CD4-positive, alpha-beta T cell treated with Interferon gamma for 1 hour (primary cell): ENCODE measurements at regions not wholly inside any gene's neighbourhood (a gene's known extent, or its start where the extent isn't known, plus 50 kb on each side); places are given as distances from the start of the nearest gene placed in this dataset.
"Not testable (repeated sequence)": the region's sequence is repeated elsewhere in the genome, so short reads cannot be mapped to it uniquely, and the experiment has no call there.

Experiments
- DNase-seq: peaks from one replicate; pipeline ENCODE4 v3.0.0-alpha.2; 2020

GRCh38 chr3:82739390-82739789 lies 977.9 kb upstream of the GBE1 start:
- no peak for DNase-seq

- DNase-seq, result no peak
These were observed 975.3 kb upstream of the GBE1 start for GRCh38 chr3:82736696-82737277.

- no peak for DNase-seq
These were observed 953.8 kb upstream of the GBE1 start for GRCh38 chr3:82715091-82715856.

GRCh38 chr3:82707035-82707434 lies 945.6 kb upstream of the GBE1 start:
- no peak for DNase-seq

GRCh38 chr3:82685761-82686160 lies 924.3 kb upstream of the GBE1 start:
- no peak for DNase-seq

- DNase-seq, result no peak
These were observed 915.0 kb upstream of the GBE1 start for GRCh38 chr3:82676356-82677026.

- no peak for DNase-seq
These were observed 911.5 kb upstream of the GBE1 start for GRCh38 chr3:82672966-82673365.

- DNase-seq, result no peak
These were observed 910.0 kb upstream of the GBE1 start for GRCh38 chr3:82671466-82671865.

GRCh38 chr3:82654708-82655107 lies 893.3 kb upstream of the GBE1 start:
- DNase-seq, result no peak

GRCh38 chr3:82643948-82644347 lies 882.5 kb upstream of the GBE1 start:
- DNase-seq, result no peak

GRCh38 chr3:82641701-82642100 lies 880.3 kb upstream of the GBE1 start:
- DNase-seq, result no peak

GRCh38 chr3:82640254-82640653 lies 878.8 kb upstream of the GBE1 start:
- no peak for DNase-seq

- no peak for DNase-seq
These were observed 876.1 kb upstream of the GBE1 start for GRCh38 chr3:82637574-82637973.

DNA sequence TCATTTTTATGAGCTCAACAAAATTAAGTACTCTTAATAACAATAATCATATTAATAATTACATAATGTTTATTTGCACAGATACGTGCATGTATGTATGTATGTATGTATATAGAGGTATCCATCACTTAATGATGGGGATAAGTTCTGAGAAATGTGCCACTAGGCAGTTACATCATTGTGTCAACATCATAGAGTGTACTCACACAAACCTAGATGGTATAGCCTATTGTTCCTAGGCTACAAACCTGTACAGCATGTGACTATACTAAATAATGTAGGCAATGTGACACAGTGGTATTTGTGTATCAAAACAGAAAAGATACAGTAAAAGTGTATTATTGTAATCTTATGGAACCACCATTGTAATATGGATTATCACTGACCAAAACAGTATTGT lies 874.7 kb upstream of the GBE1 start:
- DNase-seq, result no peak

DNA sequence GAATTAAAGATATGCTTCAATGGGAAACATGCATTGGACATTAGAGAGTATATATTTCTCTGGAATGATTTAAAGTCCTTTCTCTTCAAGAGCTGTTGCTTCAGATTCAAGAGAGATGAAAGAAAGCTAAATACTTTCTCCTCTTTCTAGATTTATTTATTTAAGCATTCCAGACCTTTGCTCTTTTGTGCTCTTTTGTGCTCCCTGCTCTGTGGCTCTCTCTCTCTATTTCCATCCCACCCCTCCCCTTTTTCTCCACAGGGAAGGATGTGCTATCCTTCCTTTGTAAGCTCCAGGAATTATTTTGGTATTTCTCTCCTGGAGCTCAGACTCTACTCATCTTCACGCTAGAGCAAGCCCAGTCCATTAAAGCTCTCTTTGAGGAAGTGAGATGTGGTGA lies 871.9 kb upstream of the GBE1 start:
- no peak for DNase-seq

DNA sequence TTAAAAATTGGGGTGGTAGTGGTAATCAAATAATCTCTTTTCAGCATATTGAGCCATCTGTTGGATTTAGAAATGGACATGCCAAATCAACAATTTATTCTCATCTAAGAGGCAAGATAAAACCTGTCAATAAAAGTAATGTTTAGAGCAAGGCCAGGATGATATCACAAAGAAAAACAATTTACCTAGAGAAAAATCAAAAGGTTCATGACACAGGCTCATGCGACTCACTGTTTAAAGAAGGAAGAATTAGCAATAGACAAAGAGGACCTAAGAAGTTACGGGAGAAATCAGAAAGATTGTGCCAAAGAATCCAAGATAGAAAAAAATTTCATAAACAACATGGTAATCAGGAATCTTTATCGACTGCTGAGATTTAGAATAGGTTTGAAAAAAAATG lies 868.5 kb upstream of the GBE1 start:
- DNase-seq, result no peak

DNA sequence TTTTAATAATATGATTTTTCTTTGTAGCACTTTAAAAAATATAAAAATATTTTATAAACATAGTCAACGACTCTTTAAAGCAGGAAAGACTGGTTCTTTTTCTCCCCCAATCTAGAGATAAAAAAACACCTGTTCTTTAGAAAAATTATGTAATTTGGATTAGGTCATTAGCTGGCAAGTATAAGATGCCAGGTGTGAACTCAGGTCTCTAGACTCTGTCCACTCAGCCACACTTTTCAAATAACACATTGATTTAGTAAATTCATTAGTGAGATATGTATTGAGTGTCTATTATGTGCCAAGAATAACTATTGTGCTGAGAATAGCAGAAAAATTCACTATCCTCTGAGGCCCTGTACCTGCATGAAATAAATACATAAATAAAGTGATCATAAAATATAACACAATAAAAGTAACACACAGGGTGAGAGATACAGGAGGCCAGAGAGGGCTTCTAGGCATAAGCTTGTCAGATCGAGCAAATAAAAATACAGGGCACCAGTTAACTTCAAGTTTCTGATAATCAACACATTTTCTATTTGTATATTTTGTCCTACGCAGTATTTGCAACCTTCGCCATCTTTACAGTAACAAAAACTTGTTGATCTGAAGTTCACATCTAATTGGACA lies 867.1 kb upstream of the GBE1 start:
- no peak for DNase-seq

DNA sequence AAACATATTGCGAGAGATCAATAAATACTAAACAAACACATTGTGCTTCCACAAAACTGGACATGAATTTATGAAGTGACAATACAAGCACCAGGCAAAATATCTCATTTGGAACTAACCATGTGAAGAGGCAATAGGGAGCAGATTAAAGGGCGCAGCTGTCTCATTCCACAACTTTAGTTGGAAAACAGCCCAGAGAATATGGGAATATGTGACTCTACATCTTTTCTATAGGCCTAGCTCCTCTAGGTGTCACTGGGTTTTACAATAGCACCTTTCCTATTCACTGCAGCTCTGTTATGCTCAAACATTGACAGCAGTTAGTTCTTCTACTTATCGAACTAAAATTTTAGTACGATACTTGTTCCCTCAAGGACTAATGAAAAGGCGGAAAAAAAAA lies 866.3 kb upstream of the GBE1 start:
- no peak for DNase-seq

- not testable (repeated sequence) for DNase-seq
These were observed 859.3 kb upstream of the GBE1 start for GRCh38 chr3:82620744-82621143.

DNA sequence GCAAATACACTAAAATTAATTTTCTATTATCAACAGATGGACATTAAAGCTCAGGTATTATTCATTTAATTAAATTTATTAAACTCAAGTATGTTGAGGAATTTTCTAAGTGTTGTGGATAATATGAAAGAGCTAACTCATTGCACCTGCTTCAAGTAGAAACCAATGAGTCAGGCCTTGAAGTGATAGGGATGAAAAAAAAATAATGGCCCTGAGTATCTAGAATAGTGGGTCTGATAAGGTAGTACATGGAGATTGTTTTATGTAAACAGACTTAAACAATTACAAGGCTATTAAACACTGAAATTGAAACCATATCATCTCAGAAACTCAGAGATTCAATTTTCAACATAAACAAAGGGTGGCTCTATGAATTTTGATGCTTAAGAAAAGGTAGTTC lies 857.1 kb upstream of the GBE1 start:
- DNase-seq, result no peak

- no peak for DNase-seq
These were observed 848.8 kb upstream of the GBE1 start for GRCh38 chr3:82610236-82610635.

DNA sequence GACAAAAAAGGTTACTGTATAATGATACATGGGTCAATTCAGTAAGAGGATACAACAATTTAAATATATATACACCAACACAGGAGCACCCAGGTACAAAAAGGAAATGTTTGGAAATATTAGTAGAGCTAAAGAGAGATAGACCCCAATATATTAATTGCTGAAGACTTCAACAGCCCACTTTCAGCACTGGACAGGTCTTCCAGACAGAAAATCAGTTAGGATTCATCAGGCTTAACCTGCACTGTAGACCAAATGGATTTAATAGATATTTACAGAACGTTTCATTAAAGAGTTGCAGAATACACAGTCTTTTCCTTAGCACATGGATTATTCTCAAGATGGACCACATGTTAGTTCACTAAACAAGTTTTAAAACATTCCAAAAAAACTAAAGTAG lies 845.9 kb upstream of the GBE1 start:
- DNase-seq, result no peak

- DNase-seq, result no peak
These were observed 835.4 kb upstream of the GBE1 start for GRCh38 chr3:82596805-82597204.

DNA sequence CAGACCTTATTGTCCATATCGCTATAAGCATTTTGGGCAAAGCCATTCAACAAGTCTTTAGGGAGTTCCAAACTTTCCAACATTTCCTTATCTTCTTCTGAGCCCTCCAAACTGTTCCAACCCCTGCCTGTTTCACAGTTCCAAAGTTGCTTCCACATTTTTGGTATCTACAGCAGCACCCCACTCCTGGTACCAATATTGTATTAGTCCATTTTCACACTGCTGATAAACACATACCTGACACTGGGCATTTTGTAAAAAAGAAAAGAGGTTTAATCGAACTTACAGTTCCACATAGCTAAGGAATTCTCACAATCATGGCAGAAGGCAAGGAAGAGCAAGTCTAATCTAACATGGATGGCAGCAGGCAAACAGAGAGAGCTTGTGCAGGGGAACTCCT lies 834.1 kb upstream of the GBE1 start:
- no peak for DNase-seq
